Activated T-helper 1 cell treated with anti-CD3 and anti-CD28 coated beads, Interleukin-12 subunit alpha, Interleukin-12 subunit beta, Interleukin-2, Interleukin-4 antibody, amounts not matched to agents 30 ng/mL and 10 ng/mL and 1 ng/mL, durations not matched to agents 14 hours and 24 hours and 36 hours (primary cell): ENCODE measurements at regions not wholly inside any gene's neighbourhood (a gene's known extent, or its start where the extent isn't known, plus 50 kb on each side); places are given as distances from the start of the nearest gene placed in this dataset.
A peak's percentile ranks its signal among the peaks of the same experiment; 100 is the strongest.

Experiments
- DNase-seq: peaks from one replicate; pipeline ENCODE4 v3.0.0; 2021; ENCODE audit warnings: low spot score
- H3K27ac Mint-ChIP-seq: one replicate; pipeline ENCODE4 v1.8.0; 2021; ENCODE audit warnings: mild to moderate bottlenecking, mixed read lengths
- H3K27me3 Mint-ChIP-seq: one replicate; pipeline ENCODE4 v1.8.0; 2022; ENCODE audit warnings: mild to moderate bottlenecking, moderate library complexity, mixed read lengths; ENCODE audit not compliant: insufficient read depth
- H3K36me3 Mint-ChIP-seq: one replicate; pipeline ENCODE4 v1.8.0; 2021; ENCODE audit warnings: low read depth, mixed read lengths
- H3K4me1 Mint-ChIP-seq: one replicate; pipeline ENCODE4 v1.8.0; 2021; ENCODE audit warnings: low read depth, mixed read lengths
- H3K4me3 Mint-ChIP-seq: one replicate; pipeline ENCODE4 v1.8.0; 2021; ENCODE audit warnings: mild to moderate bottlenecking, moderate library complexity, mixed read lengths
- H3K9me3 Mint-ChIP-seq: one replicate; pipeline ENCODE4 v1.8.0; 2021; ENCODE audit warnings: mixed read lengths
- intact Hi-C: fragments of 100-400 bp; cut with micrococcal nuclease; formaldehyde crosslinking; loops from one replicate; pipeline ENCODE4 v1.15.1; 2024

GRCh38 chr14:89649451-89650075 is 232.5 kb upstream of the FOXN3 start:
- Mint-ChIP-seq H3K36me3 (peaks cover 3% of the 10 kb centered on the region), H3K27me3 (no peaks in the 10 kb centered on the region), H3K4me3 (no peak overlapping the region), H3K4me1 (peaks cover 5% of the 10 kb centered on the region), H3K27ac (no peak overlapping the region), H3K9me3 (no peaks in the 10 kb centered on the region)
- intact Hi-C loops, result no loop called here
- DNase-seq, result no peak

- Mint-ChIP-seq H3K4me3 (no peak overlapping the region), H3K36me3 (peaks cover 3% of the 10 kb centered on the region), H3K27ac (no peak overlapping the region), H3K4me1 (peaks cover 5% of the 10 kb centered on the region), H3K27me3 (no peaks in the 10 kb centered on the region), H3K9me3 (no peaks in the 10 kb centered on the region)
- intact Hi-C loops, result no loop called here
- no peak for DNase-seq
Measured at GRCh38 chr14:89648924-89649323, 231.9 kb upstream of the FOXN3 start.

DNA sequence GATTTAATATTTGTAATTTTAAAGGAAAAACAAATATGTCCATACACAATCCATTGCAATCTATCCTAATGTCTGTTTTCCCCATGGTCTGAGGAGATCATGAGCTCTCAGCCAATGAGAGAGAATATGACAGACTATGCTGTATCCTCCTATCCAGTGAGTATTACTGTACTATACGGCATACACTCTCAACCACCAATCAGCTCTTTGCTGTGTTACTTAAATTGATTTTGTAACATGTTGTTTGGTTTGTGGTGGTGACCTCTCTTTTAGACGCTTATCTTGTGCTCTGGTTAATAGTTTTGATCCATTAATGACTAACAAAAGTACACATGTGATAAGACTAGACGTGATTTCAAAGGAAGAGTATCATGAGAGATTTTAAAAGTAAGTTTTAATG is 231.5 kb upstream of the FOXN3 start:
- H3K36me3 Mint-ChIP-seq, result peaks cover 3% of the 10 kb centered on the region
- H3K27me3 Mint-ChIP-seq, result no peaks in the 10 kb centered on the region
- intact Hi-C loops, result no loop called here
- DNase-seq, result no peak
- H3K4me3 Mint-ChIP-seq, result no peak overlapping the region
- H3K4me1 Mint-ChIP-seq, result peaks cover 6% of the 10 kb centered on the region
- H3K27ac Mint-ChIP-seq, result no peak overlapping the region
- no peaks in the 10 kb centered on the region for H3K9me3 Mint-ChIP-seq

GRCh38 chr14:89646971-89647370 is 229.9 kb upstream of the FOXN3 start:
- Mint-ChIP-seq H3K27me3 (no peaks in the 10 kb centered on the region), H3K4me1 (peaks cover 19% of the 10 kb centered on the region), H3K4me3 (no peak overlapping the region), H3K27ac (no peak overlapping the region), H3K9me3 (peaks cover 6% of the 10 kb centered on the region), H3K36me3 (peaks cover 7% of the 10 kb centered on the region)
- intact Hi-C loops, result no loop called here
- no peak for DNase-seq

- no peaks in the 10 kb centered on the region for H3K27me3 Mint-ChIP-seq
- intact Hi-C loops, result no loop called here
- H3K27ac Mint-ChIP-seq, result no peak overlapping the region
- peaks cover 15% of the 10 kb centered on the region for H3K36me3 Mint-ChIP-seq
- peaks cover 37% of the 10 kb centered on the region for H3K4me1 Mint-ChIP-seq
- DNase-seq, result no peak
- peaks cover 11% of the 10 kb centered on the region for H3K9me3 Mint-ChIP-seq
- no peak overlapping the region for H3K4me3 Mint-ChIP-seq
Measured at GRCh38 chr14:89644641-89645040, 227.6 kb upstream of the FOXN3 start.

DNA sequence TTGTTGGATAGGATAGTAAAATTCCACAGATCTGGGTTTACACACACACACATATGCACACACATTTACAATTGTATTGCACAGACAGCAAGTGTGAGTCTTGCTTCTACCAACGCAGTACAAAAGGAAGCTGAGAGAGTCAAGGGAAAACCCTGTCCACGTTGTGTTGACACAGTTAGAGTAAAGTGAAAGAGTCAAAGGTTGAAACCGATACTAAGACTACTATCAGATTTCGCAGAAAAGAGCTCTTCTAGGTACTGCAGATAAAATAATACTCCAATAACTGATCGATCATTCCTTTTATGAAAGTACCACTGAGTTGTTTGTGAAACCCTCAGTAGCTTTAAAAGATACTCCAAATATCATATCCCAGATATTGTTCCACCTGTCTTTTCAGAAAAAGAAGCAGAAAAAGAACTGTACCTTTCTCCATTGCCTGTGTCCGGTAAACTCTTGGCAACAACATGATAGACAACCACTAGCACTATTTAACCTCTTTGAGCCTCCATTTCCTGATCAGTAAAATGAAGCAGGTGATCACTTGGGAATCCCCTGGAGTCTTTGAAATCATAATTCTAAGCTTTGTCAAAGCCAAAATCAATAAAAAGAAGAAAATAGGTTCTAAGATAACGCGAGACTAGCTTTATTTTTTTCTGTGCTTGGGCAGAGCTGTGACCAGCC is 224.6 kb upstream of the FOXN3 start:
- Mint-ChIP-seq H3K27ac (peak overlapping the region; percentile 87), H3K4me3 (peak overlapping the region; percentile 59), H3K9me3 (peaks cover 17% of the 10 kb centered on the region), H3K36me3 (peaks cover 15% of the 10 kb centered on the region), H3K27me3 (no peaks in the 10 kb centered on the region), H3K4me1 (peaks cover 59% of the 10 kb centered on the region)
- intact Hi-C loops, result loop anchor here (1.0 to 2.0 kb wide), 9 partner anchors 10 to 110 kb away; no protein-coding TSS in a partner anchor
- DNase-seq, result peak; percentile 41

DNA sequence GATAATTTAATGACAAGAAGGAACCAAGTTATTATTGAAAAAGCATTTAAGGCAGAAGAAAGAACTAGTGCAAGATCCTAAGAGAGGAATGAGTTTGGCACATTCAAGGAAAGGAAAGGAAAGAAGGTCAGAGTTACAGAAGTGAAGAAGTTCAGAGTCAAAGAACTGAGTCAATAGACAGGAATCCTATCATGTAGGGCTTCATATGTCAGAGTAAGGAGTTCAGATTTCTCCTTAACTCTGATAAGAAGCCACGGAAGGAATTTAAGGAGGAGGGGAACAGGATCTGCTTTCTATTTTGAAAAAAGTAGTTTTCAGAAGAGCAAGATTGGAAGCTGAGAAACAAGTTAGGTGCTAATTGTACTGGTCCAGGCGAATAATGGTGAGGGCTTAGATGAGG is 223.1 kb upstream of the FOXN3 start:
- no peaks in the 10 kb centered on the region for H3K27me3 Mint-ChIP-seq

GRCh38 chr14:89639687-89640086 is 222.7 kb upstream of the FOXN3 start:
- intact Hi-C loops, result loop anchor here (2.0 kb wide), 1 partner anchor 85 kb away; no protein-coding TSS in a partner anchor
- peak overlapping the region; percentile 71 for H3K27ac Mint-ChIP-seq
- peaks cover 17% of the 10 kb centered on the region for H3K9me3 Mint-ChIP-seq
- peaks cover 12% of the 10 kb centered on the region for H3K36me3 Mint-ChIP-seq
- H3K4me3 Mint-ChIP-seq, result peak overlapping the region; percentile 31
- DNase-seq, result no peak
- H3K27me3 Mint-ChIP-seq, result no peaks in the 10 kb centered on the region
- H3K4me1 Mint-ChIP-seq, result peaks cover 59% of the 10 kb centered on the region

More for the DNA sequence above, 223.1 kb upstream of the FOXN3 start:
- H3K4me1 Mint-ChIP-seq, result peaks cover 59% of the 10 kb centered on the region
- peaks cover 17% of the 10 kb centered on the region for H3K9me3 Mint-ChIP-seq
- H3K36me3 Mint-ChIP-seq, result peaks cover 12% of the 10 kb centered on the region
- DNase-seq, result no peak
- intact Hi-C loops, result loop anchor here (2.0 kb wide), 1 partner anchor 85 kb away; no protein-coding TSS in a partner anchor
- H3K4me3 Mint-ChIP-seq, result peak overlapping the region; percentile 31
- peak overlapping the region; percentile 71 for H3K27ac Mint-ChIP-seq

GRCh38 chr14:89638891-89639290 is 221.9 kb upstream of the FOXN3 start:
- Mint-ChIP-seq H3K4me3 (peak overlapping the region; percentile 21), H3K9me3 (peaks cover 17% of the 10 kb centered on the region), H3K36me3 (peaks cover 12% of the 10 kb centered on the region), H3K27me3 (no peaks in the 10 kb centered on the region), H3K4me1 (peaks cover 59% of the 10 kb centered on the region), H3K27ac (peak overlapping the region; percentile 56)
- intact Hi-C loops, result no loop called here
- no peak for DNase-seq

DNA sequence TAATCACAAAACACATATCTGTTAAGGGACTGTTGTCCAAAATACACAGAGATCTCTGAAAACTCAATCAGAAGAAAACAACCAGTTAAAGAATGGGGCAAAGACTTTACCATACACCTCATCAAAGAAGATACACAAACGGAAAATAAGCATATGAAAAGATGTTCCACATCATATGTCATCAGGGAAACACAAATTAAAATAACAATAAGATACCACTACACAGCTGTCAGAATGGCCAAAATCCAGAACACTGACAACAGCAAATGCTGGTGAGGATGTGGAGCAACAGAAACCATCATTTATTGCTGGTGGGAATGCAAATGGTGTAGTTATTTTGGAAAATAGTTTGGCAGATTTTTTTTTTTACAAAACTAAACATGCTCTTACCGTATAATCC is 220.5 kb upstream of the FOXN3 start:
- Mint-ChIP-seq H3K4me1 (peaks cover 51% of the 10 kb centered on the region), H3K27ac (no peak overlapping the region), H3K27me3 (no peaks in the 10 kb centered on the region)

GRCh38 chr14:89635615-89636014 is 218.6 kb upstream of the FOXN3 start:
- intact Hi-C loops, result no loop called here
- H3K4me1 Mint-ChIP-seq, result peaks cover 48% of the 10 kb centered on the region
- H3K4me3 Mint-ChIP-seq, result no peak overlapping the region

More for the DNA sequence above, 220.5 kb upstream of the FOXN3 start:
- Mint-ChIP-seq H3K4me3 (no peak overlapping the region), H3K36me3 (peaks cover 13% of the 10 kb centered on the region), H3K9me3 (peaks cover 23% of the 10 kb centered on the region)
- no peak for DNase-seq
- intact Hi-C loops, result no loop called here

DNA sequence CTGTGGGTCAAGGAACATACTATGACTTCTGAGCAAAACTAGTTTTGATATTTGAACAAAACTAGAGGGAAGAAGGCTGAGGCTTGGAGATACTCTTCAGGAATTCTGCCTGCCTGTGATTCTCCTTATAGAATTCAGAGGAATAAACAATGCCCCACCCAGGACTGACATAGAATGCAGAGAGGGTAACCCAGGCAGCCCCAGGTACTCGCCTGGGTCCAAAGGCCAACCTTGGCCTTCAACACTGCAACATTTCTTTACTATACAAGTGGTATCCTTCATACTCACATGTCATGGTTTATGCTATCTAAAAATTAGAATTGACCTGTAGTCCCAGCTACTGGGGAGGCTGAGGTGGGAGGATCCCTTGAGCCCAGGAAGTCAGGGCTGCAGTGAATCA is 217.0 kb upstream of the FOXN3 start:
- H3K4me3 Mint-ChIP-seq, result no peak overlapping the region
- H3K36me3 Mint-ChIP-seq, result peaks cover 9% of the 10 kb centered on the region
- intact Hi-C loops, result no loop called here
- no peak overlapping the region for H3K27ac Mint-ChIP-seq
- H3K27me3 Mint-ChIP-seq, result no peaks in the 10 kb centered on the region
- H3K9me3 Mint-ChIP-seq, result peaks cover 9% of the 10 kb centered on the region
- no peak for DNase-seq
- peaks cover 48% of the 10 kb centered on the region for H3K4me1 Mint-ChIP-seq

More at GRCh38 chr14:89635615-89636014, 218.6 kb upstream of the FOXN3 start:
- H3K36me3 Mint-ChIP-seq, result peaks cover 12% of the 10 kb centered on the region
- no peak overlapping the region for H3K27ac Mint-ChIP-seq
- no peak for DNase-seq
- H3K9me3 Mint-ChIP-seq, result peaks cover 19% of the 10 kb centered on the region
- no peaks in the 10 kb centered on the region for H3K27me3 Mint-ChIP-seq

GRCh38 chr14:89630101-89630829 is 213.2 kb upstream of the FOXN3 start:
- intact Hi-C loops, result no loop called here
- Mint-ChIP-seq H3K27ac (no peak overlapping the region), H3K27me3 (no peaks in the 10 kb centered on the region), H3K9me3 (peaks cover 33% of the 10 kb centered on the region), H3K4me1 (peaks cover 57% of the 10 kb centered on the region), H3K4me3 (no peak overlapping the region), H3K36me3 (peaks cover 24% of the 10 kb centered on the region)
- no peak for DNase-seq
